ENCODE measurements at regions not wholly inside any gene's neighbourhood (a gene's known extent, or its start where the extent isn't known, plus 50 kb on each side); places are given as distances from the start of the nearest gene placed in this dataset.

GRCh38 chr12:80045594-80045993 is 53.7 kb upstream of the OTOGL start:
- CTCF ChIA-PET = no interaction called here

GRCh38 chr12:80044694-80045046 is 54.7 kb upstream of the OTOGL start:
- no peak overlapping the region for H3K4me3 Mint-ChIP-seq
- no peak overlapping the region for H3K27ac Mint-ChIP-seq
- ChIA-PET CTCF (no interaction called here), POLR2A (no interaction called here)
- no peaks in the 10 kb centered on the region for H3K36me3 Mint-ChIP-seq (ENCODE audit: low read depth)
- H3K27me3 Mint-ChIP-seq (ENCODE audit: low read depth) = no peaks in the 10 kb centered on the region
- H3K4me1 Mint-ChIP-seq (ENCODE audit: low read depth) = no peaks in the 10 kb centered on the region
- ATAC-seq = no peak
- DNase-seq = no peak
- H3K9me3 Mint-ChIP-seq (ENCODE audit: insufficient read depth) = no peaks in the 10 kb centered on the region

More at GRCh38 chr12:80045594-80045993, 53.7 kb upstream of the OTOGL start:
- no peak overlapping the region for H3K4me3 Mint-ChIP-seq
- no peaks in the 10 kb centered on the region for H3K4me1 Mint-ChIP-seq (ENCODE audit: low read depth)
- H3K9me3 Mint-ChIP-seq (ENCODE audit: insufficient read depth) = no peaks in the 10 kb centered on the region
- H3K36me3 Mint-ChIP-seq (ENCODE audit: low read depth) = no peaks in the 10 kb centered on the region
- DNase-seq (no peak), ATAC-seq (no peak)
- no peaks in the 10 kb centered on the region for H3K27me3 Mint-ChIP-seq (ENCODE audit: low read depth)
- no peak overlapping the region for H3K27ac Mint-ChIP-seq
- POLR2A ChIA-PET = no interaction called here

GRCh38 chr12:80041692-80042091 is 57.6 kb upstream of the OTOGL start:
- H3K36me3 Mint-ChIP-seq (ENCODE audit: low read depth) = no peaks in the 10 kb centered on the region
- H3K27me3 Mint-ChIP-seq (ENCODE audit: low read depth) = no peaks in the 10 kb centered on the region
- ATAC-seq (no peak), DNase-seq (no peak)
- no peaks in the 10 kb centered on the region for H3K9me3 Mint-ChIP-seq (ENCODE audit: insufficient read depth)
- no peak overlapping the region for H3K4me3 Mint-ChIP-seq
- H3K4me1 Mint-ChIP-seq (ENCODE audit: low read depth) = no peaks in the 10 kb centered on the region
- CTCF ChIA-PET = interaction anchor here (0.6 kb wide), 1 partner anchor 42 kb away, joined by 3 read pairs; no protein-coding TSS in a partner anchor
- POLR2A ChIA-PET = no interaction called here
- no peak overlapping the region for H3K27ac Mint-ChIP-seq

- H3K27me3 Mint-ChIP-seq (ENCODE audit: low read depth) = no peaks in the 10 kb centered on the region
- ChIA-PET POLR2A (no interaction called here), CTCF (interaction anchor here (0.6 kb wide), 1 partner anchor 43 kb away, joined by 3 read pairs; no protein-coding TSS in a partner anchor)
- no peaks in the 10 kb centered on the region for H3K4me1 Mint-ChIP-seq (ENCODE audit: low read depth)
- no peak for DNase-seq
- H3K4me3 Mint-ChIP-seq = no peak overlapping the region
- H3K36me3 Mint-ChIP-seq (ENCODE audit: low read depth) = no peaks in the 10 kb centered on the region
- H3K27ac Mint-ChIP-seq = no peak overlapping the region
- H3K9me3 Mint-ChIP-seq (ENCODE audit: insufficient read depth) = no peaks in the 10 kb centered on the region
- ATAC-seq = no peak
These were observed 58.3 kb upstream of the OTOGL start for GRCh38 chr12:80041071-80041470.

- ChIA-PET POLR2A (no interaction called here), CTCF (no interaction called here)
- Mint-ChIP-seq H3K9me3 (ENCODE audit: insufficient read depth) (no peaks in the 10 kb centered on the region), H3K27me3 (ENCODE audit: low read depth) (no peaks in the 10 kb centered on the region), H3K4me1 (ENCODE audit: low read depth) (no peaks in the 10 kb centered on the region), H3K4me3 (no peak overlapping the region), H3K27ac (no peak overlapping the region), H3K36me3 (ENCODE audit: low read depth) (no peaks in the 10 kb centered on the region)
- ATAC-seq (no peak), DNase-seq (no peak)
These were observed 59.1 kb upstream of the OTOGL start for GRCh38 chr12:80040075-80040738.

GRCh38 chr12:80038062-80038560 is 61.2 kb upstream of the OTOGL start:
- Mint-ChIP-seq H3K4me3 (no peak overlapping the region), H3K27me3 (ENCODE audit: low read depth) (no peaks in the 10 kb centered on the region), H3K27ac (no peak overlapping the region), H3K9me3 (ENCODE audit: insufficient read depth) (no peaks in the 10 kb centered on the region), H3K4me1 (ENCODE audit: low read depth) (no peaks in the 10 kb centered on the region), H3K36me3 (ENCODE audit: low read depth) (no peaks in the 10 kb centered on the region)
- CTCF ChIA-PET = no interaction called here
- POLR2A ChIA-PET = interaction anchor here (0.8 kb wide), 1 partner anchor 64 kb away, joined by 4 read pairs; no protein-coding TSS in a partner anchor
- ATAC-seq = no peak
- no peak for DNase-seq

GRCh38 chr12:80033448-80033847 is 65.9 kb upstream of the OTOGL start:
- Mint-ChIP-seq H3K4me1 (ENCODE audit: low read depth) (no peaks in the 10 kb centered on the region), H3K27me3 (ENCODE audit: low read depth) (peaks cover 3% of the 10 kb centered on the region), H3K27ac (no peak overlapping the region), H3K36me3 (ENCODE audit: low read depth) (no peaks in the 10 kb centered on the region), H3K9me3 (ENCODE audit: insufficient read depth) (no peaks in the 10 kb centered on the region), H3K4me3 (no peak overlapping the region)
- DNase-seq = no peak
- CTCF ChIA-PET = no interaction called here
- POLR2A ChIA-PET = no interaction called here
- ATAC-seq = no peak

GRCh38 chr12:80032946-80033345 is 66.4 kb upstream of the OTOGL start:
- Mint-ChIP-seq H3K4me3 (no peak overlapping the region), H3K4me1 (ENCODE audit: low read depth) (no peaks in the 10 kb centered on the region)

GRCh38 chr12:80031229-80031628 is 68.1 kb upstream of the OTOGL start:
- Mint-ChIP-seq H3K36me3 (ENCODE audit: low read depth) (no peaks in the 10 kb centered on the region), H3K4me1 (ENCODE audit: low read depth) (no peaks in the 10 kb centered on the region), H3K4me3 (no peak overlapping the region), H3K27me3 (ENCODE audit: low read depth) (peaks cover 3% of the 10 kb centered on the region), H3K9me3 (ENCODE audit: insufficient read depth) (no peaks in the 10 kb centered on the region), H3K27ac (no peak overlapping the region)
- ATAC-seq (no peak), DNase-seq (no peak)
- CTCF ChIA-PET = no interaction called here
- POLR2A ChIA-PET = no interaction called here

More at GRCh38 chr12:80032946-80033345, 66.4 kb upstream of the OTOGL start:
- H3K27ac Mint-ChIP-seq = no peak overlapping the region
- DNase-seq (no peak), ATAC-seq (no peak)
- peaks cover 3% of the 10 kb centered on the region for H3K27me3 Mint-ChIP-seq (ENCODE audit: low read depth)
- H3K36me3 Mint-ChIP-seq (ENCODE audit: low read depth) = no peaks in the 10 kb centered on the region
- H3K9me3 Mint-ChIP-seq (ENCODE audit: insufficient read depth) = no peaks in the 10 kb centered on the region
- POLR2A ChIA-PET = no interaction called here
- CTCF ChIA-PET = no interaction called here

GRCh38 chr12:80025638-80026037 is 73.7 kb upstream of the OTOGL start:
- H3K4me3 Mint-ChIP-seq = no peak overlapping the region
- DNase-seq = no peak

GRCh38 chr12:80019691-80020090 is 79.6 kb upstream of the OTOGL start:
- Mint-ChIP-seq H3K4me1 (ENCODE audit: low read depth) (no peaks in the 10 kb centered on the region), H3K27ac (no peak overlapping the region), H3K9me3 (ENCODE audit: insufficient read depth) (no peaks in the 10 kb centered on the region), H3K27me3 (ENCODE audit: low read depth) (no peaks in the 10 kb centered on the region), H3K36me3 (ENCODE audit: low read depth) (no peaks in the 10 kb centered on the region), H3K4me3 (no peak overlapping the region)
- ATAC-seq (no peak), DNase-seq (no peak)
- ChIA-PET CTCF (interaction anchor here (1.3 kb wide), 1 partner anchor 9 kb away, joined by 3 read pairs; no protein-coding TSS in a partner anchor), POLR2A (no interaction called here)

More at GRCh38 chr12:80025638-80026037, 73.7 kb upstream of the OTOGL start:
- ChIA-PET CTCF (no interaction called here), POLR2A (no interaction called here)
- ATAC-seq = no peak
- H3K36me3 Mint-ChIP-seq (ENCODE audit: low read depth) = no peaks in the 10 kb centered on the region
- H3K9me3 Mint-ChIP-seq (ENCODE audit: insufficient read depth) = peaks cover 4% of the 10 kb centered on the region
- no peak overlapping the region for H3K27ac Mint-ChIP-seq
- H3K27me3 Mint-ChIP-seq (ENCODE audit: low read depth) = peaks cover 3% of the 10 kb centered on the region
- H3K4me1 Mint-ChIP-seq (ENCODE audit: low read depth) = no peaks in the 10 kb centered on the region

GRCh38 chr12:80018119-80018518 is 81.2 kb upstream of the OTOGL start:
- CTCF ChIA-PET = no interaction called here
- Mint-ChIP-seq H3K36me3 (ENCODE audit: low read depth) (no peaks in the 10 kb centered on the region), H3K27ac (no peak overlapping the region), H3K4me3 (no peak overlapping the region), H3K27me3 (ENCODE audit: low read depth) (no peaks in the 10 kb centered on the region), H3K9me3 (ENCODE audit: insufficient read depth) (no peaks in the 10 kb centered on the region), H3K4me1 (ENCODE audit: low read depth) (no peaks in the 10 kb centered on the region)
- POLR2A ChIA-PET = no interaction called here
- no peak for DNase-seq
- no peak for ATAC-seq

Data from activated CD8-positive, alpha-beta T cell treated with anti-CD3 and anti-CD28 coated beads, Interleukin-2, amount 10 ng/mL, durations not matched to agents 7 days and 5 days (primary cell).